Coronary artery (tissue), 2 donors: ENCODE measurements at regions not wholly inside any gene's neighbourhood (a gene's known extent, or its start where the extent isn't known, plus 50 kb on each side); places are given as distances from the start of the nearest gene placed in this dataset.
"Not testable (repeated sequence)": the region's sequence is repeated elsewhere in the genome, so short reads cannot be mapped to it uniquely, and the experiment has no call there.

ENCODE experiments used
- DNase-seq: peaks from one replicate; pipeline ENCODE4 v3.0.0-alpha.2; 2017; ENCODE audit warnings: low spot score
- H3K27ac ChIP-seq, 2 donors: fragments of 200-600 bp; sonication (generic); one replicate each; pipeline ENCODE4 v1.5.1; 2016 to 2019
- H3K4me3 ChIP-seq: fragments of 200-600 bp; sonication (generic); 2 replicates; pipeline ENCODE4 v1.5.1; 2016; ENCODE audit warnings: mild to moderate bottlenecking, moderate library complexity
- TF ChIP-seq, protein P1 (sequence below): fragments of 200-600 bp; sonication (generic); IDR thresholded peaks from one replicate; pipeline ENCODE4 v1.5.1; 2019; ENCODE audit warnings: antibody characterized with exemption

DNA sequence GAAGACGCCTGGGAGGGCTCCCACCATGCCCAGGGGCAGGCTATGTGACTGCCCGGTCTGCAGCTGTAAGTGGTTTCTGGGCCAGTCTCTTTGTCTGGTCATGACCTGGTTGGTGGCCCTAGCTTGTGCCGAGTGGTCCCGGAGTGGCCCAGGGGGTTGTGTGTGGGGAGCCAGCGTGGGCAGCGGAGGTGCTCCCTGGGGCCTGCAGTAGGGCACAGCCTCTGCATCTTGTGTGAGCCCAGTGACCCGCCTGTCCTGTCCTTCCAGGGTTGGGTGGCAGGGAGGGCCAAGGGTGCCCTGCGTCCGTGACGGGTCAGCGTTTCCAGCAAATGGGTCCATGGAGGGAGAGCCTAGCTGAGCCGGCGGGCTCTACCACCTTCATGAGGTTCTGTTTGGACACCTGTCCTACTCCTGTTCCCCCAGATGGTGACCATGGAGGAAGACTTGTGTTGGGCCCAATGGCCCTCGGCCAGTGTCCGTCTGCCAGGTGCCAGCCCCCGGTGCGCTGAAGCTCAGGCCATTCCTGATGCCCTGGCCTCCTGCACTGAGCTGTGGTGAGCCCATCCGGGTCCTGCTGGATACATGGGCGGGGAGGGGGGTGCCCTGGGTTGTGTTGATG, 215.4 kb downstream of the SNRPN start:
- Histone ChIP-seq H3K27ac (no peak overlapping the region), H3K4me3 (no peak overlapping the region)
- TF ChIP-seq, protein P1, sequence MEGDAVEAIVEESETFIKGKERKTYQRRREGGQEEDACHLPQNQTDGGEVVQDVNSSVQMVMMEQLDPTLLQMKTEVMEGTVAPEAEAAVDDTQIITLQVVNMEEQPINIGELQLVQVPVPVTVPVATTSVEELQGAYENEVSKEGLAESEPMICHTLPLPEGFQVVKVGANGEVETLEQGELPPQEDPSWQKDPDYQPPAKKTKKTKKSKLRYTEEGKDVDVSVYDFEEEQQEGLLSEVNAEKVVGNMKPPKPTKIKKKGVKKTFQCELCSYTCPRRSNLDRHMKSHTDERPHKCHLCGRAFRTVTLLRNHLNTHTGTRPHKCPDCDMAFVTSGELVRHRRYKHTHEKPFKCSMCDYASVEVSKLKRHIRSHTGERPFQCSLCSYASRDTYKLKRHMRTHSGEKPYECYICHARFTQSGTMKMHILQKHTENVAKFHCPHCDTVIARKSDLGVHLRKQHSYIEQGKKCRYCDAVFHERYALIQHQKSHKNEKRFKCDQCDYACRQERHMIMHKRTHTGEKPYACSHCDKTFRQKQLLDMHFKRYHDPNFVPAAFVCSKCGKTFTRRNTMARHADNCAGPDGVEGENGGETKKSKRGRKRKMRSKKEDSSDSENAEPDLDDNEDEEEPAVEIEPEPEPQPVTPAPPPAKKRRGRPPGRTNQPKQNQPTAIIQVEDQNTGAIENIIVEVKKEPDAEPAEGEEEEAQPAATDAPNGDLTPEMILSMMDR, result no peak
- peak; percentile 60 for DNase-seq

DNA sequence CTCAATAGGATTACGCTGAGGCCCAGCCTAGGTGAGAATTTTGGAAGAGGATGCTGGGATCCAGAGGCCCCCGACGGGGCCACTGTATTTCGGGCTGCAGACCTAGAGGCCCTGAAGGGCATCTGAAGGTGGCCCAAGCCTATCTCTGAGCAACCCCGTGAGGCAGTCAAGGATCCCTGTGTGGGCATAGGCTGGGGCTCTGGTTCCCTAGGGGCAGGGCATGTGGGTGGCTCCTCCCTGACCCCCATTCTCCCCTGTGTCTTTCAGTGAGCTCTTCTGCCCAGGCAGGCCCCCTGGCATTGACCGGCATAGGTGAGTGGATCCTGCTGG, 216.0 kb downstream of the SNRPN start:
- no peak for DNase-seq
- H3K27ac ChIP-seq, result no peak overlapping the region
- TF ChIP-seq, protein P1, result no peak

DNA sequence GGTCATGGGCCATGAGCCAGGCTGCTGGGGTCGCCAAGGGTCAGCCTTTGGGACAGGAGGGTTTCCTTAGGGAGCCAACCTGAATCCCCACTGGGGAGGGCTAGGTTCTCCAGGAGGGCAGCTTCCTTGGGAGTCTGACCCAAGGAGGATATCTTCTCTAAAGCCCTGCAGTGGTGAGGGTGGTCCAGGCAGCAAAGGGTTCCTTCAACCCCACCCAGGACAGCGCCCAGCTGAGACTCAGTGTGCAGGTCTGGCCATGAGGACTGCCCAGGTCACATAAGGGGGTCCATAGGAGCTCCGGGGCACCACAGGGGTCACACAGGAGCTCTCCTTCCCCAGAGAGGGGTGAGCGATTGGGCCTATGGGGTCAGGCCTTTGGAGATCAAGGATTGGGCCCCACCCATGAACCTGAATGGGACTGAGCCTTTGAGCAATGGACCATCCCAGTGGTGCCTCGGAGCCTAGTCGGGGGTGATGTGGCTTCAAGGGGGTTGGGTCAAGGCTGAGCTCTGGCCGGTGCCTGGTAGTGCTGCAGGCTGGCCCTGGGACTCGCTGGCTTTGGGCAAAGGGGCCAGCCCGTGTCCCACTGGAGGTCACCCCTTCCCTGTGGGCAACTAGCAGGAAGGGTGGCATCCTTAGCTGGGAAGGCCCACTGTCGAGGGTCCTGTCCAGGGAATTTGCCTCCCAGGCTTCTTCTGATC, 216.5 kb downstream of the SNRPN start:
- no peak overlapping the region for H3K4me3 ChIP-seq
- no peak overlapping the region for H3K27ac ChIP-seq
- TF ChIP-seq, protein P1, result no peak
- DNase-seq, result peak; percentile 61

More for the DNA sequence above, 216.0 kb downstream of the SNRPN start:
- H3K4me3 ChIP-seq, result no peak overlapping the region

DNA sequence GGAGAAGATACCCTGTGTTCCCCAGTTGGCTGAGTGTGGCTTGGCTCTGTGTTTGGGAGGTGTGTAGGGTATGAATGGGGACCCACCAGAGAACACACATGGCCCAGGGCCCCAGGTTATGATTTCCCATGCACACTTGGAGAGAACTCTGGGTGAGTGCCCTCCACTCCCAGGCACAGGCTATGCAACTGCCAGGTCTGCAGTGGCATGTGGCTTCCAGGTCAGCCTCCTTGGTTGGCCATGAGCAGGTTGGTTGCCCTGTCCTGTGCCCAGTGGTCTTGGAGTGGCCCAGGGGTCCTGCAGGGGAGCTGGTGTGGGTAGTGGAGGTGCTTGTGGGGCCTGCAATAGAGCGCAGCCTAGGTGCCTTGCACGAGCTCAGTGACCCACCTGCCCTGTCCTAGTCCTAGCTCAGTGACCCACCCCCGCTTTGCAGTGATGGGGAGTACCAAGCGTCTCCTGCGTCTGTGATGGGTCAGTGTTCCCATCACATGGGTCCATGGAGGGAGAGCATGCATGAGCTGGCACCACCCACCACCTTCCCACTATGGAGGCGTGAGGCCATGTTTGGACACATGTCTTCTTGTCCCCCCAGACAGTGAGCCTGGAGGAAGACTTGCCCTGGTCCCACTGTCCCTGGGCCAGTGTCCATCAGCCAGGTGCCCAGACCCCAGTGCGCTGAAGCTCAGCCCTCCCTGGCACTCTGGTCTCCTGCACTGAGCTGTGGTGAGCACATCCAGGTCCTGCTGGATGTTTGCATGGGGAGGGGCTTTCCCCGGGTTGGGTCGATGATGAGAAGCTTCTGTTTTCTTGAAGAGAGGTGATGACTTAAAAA, 217.3 kb downstream of the SNRPN start:
- Histone ChIP-seq H3K4me3 (no peak overlapping the region), H3K27ac (no peak overlapping the region)
- TF ChIP-seq, protein P1, result no peak
- peak; percentile 64 for DNase-seq

DNA sequence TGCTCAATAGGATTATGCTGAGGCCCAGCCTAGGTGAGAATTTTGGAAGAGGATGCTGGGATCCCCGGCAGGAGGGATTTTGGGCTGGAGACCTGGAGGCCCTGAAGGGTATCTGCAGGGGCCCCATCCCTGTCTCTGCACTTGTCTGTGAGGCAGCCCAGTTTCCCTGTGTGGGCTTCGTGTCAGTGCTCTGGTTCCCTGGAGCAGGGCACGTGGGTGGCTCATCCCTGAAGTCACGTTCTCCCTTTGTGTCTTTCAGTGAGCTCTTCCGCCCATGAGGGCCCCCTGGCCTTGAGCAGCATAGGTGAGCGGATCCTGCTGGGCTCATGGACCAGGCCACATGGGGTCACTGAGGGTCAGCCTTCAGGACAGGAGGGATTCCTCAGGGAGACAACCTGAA, 217.9 kb downstream of the SNRPN start:
- TF ChIP-seq, protein P1, result no peak
- no peak overlapping the region for H3K4me3 ChIP-seq
- no peak for DNase-seq
- H3K27ac ChIP-seq, result no peak overlapping the region

DNA sequence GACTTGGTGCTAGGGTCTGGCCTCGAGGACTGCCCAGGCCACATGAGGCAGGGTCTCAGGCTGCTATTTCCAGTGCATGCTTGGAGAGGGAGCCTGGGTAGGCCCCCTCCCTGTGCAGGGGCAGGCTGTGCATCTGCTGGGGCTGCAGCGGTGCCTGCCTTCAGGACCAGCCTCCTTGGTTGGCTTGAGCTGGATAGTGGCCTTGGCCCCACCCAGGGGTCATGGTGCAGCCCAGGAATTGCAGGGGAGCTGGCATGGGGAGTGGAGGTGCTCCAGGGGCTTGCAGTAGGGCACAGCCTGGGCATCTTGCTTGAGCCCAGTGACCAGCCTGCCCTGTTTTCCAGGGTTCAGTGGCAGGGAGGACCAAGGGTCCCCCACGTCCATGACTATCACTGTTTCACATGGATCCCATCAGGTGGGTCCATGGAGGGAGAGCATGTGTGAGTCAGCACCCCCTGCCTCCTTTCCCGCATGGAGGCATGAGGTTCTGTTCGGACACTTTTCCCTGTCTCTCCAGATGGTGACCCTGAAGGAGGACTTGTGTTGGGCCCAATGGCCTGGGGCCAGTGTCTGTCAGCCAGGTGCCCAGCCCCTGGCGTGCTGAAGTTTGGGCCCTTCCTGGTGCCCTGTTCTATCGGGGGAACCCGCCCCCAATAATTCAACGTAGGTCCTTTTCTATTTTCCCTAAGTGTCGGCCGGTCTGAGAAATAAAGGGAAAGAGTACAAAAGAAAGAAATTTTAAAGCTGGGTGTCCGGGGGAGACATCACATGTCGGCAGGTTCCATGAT, 218.6 kb downstream of the SNRPN start:
- Histone ChIP-seq H3K4me3 (no peak overlapping the region), H3K27ac (no peak overlapping the region)
- DNase-seq, result no peak
- TF ChIP-seq, protein P1, result no peak

DNA sequence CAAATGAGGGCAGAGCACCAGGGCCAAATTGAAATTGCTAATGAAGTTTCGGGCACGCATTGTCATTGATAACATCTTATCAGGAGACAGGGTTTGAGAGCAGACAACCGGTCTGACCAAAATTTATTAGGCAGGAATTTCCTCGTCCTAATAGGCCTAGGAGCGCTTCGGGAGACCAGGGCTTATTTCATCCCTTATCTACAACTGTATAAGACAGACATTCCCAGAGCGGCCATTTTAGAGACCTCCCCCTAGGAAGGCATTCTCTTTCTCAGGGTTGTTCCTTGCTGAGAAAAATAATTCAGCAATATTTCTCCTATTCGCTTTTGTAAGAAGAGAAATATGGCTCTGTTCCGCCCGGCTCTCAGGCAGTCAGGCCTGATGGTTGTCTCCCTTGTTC, 219.4 kb downstream of the SNRPN start:
- H3K27ac ChIP-seq, DNase-seq, H3K4me3 ChIP-seq: not testable (repeated sequence)
